ENCODE measurements at regions not wholly inside any gene's neighbourhood (a gene's known extent, or its start where the extent isn't known, plus 50 kb on each side); places are given as distances from the start of the nearest gene placed in this dataset.

DNA sequence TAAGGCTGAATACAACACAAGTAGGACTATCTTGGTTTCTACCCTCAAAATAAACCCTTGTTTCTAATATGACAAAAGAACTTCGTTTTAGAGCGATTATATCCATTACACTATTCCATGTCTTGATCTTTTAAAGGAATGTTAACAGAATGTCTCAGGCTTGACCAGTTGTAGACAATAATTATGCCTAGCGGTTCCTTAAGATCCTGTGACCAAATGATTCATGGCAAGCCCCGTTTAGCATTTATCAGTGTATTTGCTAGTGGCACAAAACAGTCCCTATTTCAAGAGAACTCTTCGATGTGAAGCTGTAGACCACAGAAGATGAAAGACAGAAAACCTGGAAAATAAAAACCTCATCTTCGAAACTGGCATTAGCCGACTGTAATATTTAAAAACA lies 200.9 kb upstream of the SOX9 start (continued):
- TF ChIP-seq CHD7 (IDR thresholded peaks at IDR 0.05; ENCODE audit: insufficient replicate concordance, low read length) = no peak
- no peak for TF ChIP-seq JUN (IDR thresholded peaks at IDR 0.05; ENCODE audit: low read depth, low read length)
- no peak for TF ChIP-seq BACH1 (IDR thresholded peaks at IDR 0.05; ENCODE audit: low read length)
- no peak for TF ChIP-seq CBX5 (IDR thresholded peaks at IDR 0.05; ENCODE audit: low read depth, low read length)
- TF ChIP-seq KDM1A (IDR thresholded peaks at IDR 0.05; ENCODE audit: borderline replicate concordance, low read length) = no peak
